Right ventricle myocardium inferior (tissue), 1 donor: ENCODE measurements at regions not wholly inside any gene's neighbourhood (a gene's known extent, or its start where the extent isn't known, plus 50 kb on each side); places are given as distances from the start of the nearest gene placed in this dataset.

ENCODE experiments used
- ATAC-seq: fragments of 200-7000 bp; cut with Tn5 transposase; one replicate; pipeline ENCODE4 v1.9.1; 2020; ENCODE audit warnings: mild to moderate bottlenecking, moderate library complexity
- DNase-seq: peaks from one replicate; pipeline ENCODE4 v3.0.0; 2021; ENCODE audit errors: missing footprints
- intact Hi-C: fragments of 100-400 bp; cut with DNase I; formaldehyde crosslinking; loops from one replicate; pipeline ENCODE4 v1.11.0; 2022
- donor health status: DM: no; HTN: yes; CAD: no; lungs with severe emphysema.

DNA sequence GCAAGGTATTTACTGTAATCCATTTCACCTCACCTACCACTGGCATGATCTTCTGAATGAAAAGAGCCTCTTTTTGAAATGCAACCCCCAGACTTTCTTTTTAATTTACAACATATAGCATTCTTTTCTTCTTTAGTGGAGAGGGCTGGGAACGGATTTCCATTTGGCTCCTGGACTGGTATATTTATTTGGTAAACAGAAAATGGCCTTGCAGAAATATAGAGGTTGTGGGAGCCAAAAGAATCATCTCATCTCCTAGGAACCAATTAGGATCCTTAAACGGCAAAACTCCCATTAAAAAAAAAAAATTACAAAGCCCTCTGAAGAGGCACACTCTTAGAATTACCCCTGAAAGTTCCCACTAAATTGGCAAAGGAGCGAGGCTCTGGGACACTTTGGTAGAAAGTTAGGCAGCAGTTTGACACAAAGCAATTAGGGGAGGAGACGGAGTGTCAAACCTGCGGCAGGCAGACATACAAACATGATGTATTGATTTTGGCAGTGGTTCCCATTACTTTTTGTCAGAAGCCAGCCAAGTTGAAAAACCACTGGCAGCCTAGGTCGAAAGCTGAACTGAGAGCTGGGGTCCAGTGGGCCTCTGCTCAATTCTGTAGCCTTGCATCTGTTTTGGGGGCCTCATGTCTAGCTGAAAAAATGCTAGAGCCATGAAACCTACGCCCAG, 135.1 kb upstream of the MAGI3 start:
- DNase-seq (no peak), ATAC-seq (no peak)
- intact Hi-C loops = no loop called here

DNA sequence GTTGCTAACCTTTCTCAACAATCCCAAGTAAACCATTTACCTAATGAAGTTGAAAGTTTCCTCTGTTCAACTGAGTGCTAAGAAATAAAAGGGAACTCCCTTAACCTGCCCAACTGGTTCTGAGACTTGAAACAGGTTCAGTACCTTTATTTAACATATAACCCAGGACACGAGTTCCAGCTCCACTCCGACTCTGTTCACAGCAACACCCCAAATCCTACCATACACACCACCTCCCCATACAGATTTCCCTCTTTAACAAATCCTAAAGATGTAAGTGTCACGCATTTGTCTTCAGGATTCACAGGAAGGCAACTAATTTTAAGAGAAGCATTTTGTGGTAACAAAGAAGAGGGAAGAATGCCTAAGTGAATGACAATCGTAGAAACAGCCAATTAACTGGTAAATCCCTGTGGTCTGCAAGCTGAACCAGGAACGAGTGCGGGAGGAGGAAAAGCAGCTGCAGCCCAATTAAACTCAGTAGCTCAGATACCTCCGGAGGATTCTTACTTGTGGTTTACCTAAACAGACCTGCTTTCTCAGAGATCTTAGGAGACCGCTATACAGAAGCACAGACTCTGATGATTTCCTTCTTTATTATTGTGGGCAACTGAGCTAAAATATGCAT, 134.5 kb upstream of the MAGI3 start:
- no peak for DNase-seq
- ATAC-seq = no peak
- intact Hi-C loops = no loop called here

- intact Hi-C loops = no loop called here
- DNase-seq = no peak
- ATAC-seq = no peak
These were observed 134.0 kb upstream of the MAGI3 start for GRCh38 chr1:113256348-113256729.

DNA sequence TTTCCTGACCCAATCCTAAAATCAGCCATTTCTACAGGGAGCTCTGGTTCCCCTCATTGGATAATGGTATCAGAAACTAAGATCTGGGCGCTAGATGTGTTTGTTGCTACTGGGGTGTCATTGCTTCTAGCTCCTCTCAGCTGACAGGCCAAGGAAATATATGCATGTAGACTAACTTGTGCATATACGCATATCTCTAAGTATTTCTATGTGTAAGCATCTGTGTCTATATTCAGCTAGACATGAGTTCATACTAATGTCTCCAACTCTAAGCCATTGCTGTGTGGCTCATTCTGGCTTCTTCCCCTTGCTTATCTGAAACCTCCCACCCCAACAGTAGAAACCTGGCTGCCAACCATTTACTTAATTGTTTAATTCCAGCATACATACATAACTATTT, 130.3 kb upstream of the MAGI3 start:
- intact Hi-C loops = no loop called here
- ATAC-seq = no peak
- no peak for DNase-seq

GRCh38 chr1:113265196-113265595, 125.1 kb upstream of the MAGI3 start:
- ATAC-seq (no peak), DNase-seq (no peak)
- intact Hi-C loops = no loop called here

DNA sequence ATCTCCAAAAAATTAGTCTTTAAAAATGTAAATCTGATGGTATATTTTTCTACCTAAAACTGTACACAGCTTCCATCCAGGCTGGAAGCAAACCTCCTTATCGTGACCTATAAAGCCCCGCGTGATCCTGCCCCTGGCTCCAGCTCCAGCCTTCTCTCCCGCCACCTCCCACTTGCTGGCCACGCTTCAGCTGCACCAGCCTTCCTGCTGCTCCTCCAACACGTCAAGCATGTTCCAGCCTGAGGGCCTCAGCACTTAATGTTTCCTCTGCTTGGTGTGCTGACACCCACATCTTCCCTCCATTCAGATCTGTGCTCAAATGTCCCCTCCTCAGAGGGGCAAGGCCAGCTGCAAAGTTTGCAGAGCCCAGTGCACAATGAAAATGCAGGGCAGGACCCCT, 123.5 kb upstream of the MAGI3 start:
- DNase-seq (no peak), ATAC-seq (no peak)
- intact Hi-C loops = no loop called here

DNA sequence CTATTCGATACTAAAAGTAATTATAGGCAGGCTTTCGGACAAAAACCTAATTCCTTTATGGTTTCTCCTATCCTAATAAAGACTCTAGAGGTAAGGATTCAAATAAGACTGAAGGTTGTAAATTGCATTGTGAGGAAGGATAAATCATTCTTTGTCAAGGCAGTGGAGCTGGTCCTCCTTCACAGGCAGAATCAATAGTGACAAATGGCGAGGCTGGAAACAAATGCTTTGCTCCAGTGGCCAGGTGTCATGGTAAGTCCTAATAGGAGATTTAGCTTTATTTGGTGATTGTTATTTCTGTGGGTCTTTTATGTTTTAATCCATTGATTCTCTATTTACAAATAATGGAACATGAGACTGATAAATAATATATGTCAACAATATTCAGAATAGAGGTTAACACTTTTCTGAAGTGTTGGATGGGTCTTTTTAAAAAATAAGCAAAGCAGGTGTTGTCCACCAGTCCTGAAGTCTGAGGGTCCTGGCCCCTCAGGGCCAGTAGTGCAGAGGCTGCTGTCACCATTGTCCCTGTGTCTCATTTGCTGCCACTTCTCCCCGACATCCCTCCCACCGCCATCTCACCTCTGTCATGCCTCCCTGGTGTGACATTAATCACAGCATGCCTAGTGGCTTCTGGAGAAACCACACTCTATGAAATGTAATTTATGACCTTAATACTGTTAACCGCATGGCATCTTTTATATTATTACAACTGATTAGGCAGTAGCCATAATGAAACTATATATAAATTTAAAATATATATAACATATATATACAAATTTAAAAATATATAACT, 120.9 kb upstream of the MAGI3 start:
- no peak for DNase-seq
- ATAC-seq = no peak
- intact Hi-C loops = no loop called here

DNA sequence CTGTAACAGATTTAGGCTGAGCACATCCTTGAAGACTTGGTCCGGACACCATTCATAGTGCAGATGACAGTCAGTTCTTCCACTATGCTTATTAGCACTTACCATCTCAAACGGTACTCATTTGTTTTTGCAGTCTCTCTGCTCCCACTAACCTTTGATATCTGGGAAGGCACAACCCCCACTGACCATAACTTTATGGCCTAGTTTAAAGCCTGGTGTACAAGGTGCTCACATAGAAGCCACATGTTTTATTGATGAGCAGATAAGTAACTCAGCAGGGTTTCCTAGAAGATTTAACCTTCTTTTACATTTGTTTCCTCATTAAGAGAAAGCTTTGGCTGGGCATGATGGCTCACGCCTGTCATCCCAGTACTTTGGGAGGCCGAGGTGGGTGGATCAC, 119.3 kb upstream of the MAGI3 start:
- no peak for ATAC-seq
- intact Hi-C loops = no loop called here
- DNase-seq = no peak

DNA sequence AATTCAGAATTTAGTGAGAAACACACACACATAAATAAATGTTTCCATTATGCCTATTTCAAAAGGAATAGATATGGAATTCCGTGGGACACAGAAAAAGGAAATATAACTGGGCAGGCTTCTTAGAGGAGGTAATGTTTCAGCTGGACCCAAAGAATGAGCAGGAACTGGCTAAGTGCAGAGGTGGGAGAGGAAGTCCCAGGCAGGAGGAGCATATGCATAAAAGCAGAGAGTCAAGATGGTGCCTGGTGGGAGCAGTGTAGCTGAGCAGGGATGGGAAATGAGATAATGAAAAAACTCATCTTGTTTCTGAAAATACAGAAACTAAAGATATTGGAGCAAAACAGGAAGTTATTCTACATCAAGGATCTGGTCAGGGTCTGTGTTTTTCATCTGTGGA, 115.2 kb upstream of the MAGI3 start:
- ATAC-seq (no peak), DNase-seq (no peak)
- intact Hi-C loops = no loop called here

DNA sequence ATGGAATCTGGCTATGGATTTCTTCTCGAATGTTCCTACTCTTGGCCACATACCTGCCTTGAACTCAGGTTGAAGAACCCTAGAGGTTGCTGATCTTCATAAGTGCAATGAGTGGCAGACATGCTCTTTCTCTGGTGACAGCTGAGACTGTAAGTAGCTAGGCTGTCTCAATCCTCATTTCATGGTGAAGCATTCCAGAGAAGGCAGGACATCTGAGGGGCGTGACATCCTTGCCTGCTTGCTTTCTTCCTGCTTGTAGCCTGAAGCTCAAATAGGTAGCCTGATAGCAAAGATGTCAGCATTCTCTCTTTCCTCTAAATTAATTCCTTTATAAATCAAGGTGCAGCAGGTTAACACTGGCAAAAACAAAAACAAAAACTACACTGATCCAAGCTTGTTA, 114.6 kb upstream of the MAGI3 start:
- DNase-seq (no peak), ATAC-seq (no peak)
- intact Hi-C loops = no loop called here

DNA sequence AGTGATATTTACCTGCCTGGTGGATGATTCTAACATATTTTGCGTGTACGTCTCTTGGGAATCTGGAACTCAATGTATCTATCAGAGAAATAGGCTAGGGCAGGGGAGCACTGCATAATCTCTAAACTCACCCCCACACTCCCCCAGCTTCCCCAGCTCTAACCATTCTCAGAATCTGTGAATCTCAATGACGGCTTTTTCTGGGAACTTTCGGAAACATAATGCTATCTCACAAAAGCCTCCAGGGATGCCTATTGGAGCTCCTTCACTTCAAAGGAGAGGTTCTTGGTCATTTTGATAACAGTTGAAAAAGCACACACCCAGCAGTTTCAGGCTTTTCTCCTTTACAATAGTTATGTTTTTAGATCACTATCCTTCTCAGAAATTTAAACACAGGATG, 113.8 kb upstream of the MAGI3 start:
- ATAC-seq = no peak

DNA sequence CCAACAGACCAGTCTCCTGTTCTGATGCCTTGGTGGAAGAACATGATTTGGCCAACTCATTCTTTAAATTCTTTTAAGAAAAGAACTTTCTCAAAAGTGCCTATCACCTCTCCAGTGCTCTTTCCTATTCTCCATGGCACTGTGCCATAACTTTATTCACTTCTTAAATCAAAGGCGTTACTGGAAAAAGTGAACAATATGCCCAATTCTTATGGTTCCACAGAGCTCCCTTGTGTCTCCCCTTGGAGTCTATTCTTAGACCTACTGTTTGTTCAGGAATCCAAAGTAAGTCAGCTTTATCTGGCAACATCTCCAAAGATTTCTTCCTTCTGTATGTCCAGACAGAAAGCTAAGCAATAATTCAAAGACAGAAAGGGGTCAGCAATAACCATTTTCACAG, 111.9 kb upstream of the MAGI3 start:
- DNase-seq = no peak
- no peak for ATAC-seq
- intact Hi-C loops = no loop called here

More for the DNA sequence above, 113.8 kb upstream of the MAGI3 start:
- no peak for DNase-seq
- intact Hi-C loops = no loop called here

DNA sequence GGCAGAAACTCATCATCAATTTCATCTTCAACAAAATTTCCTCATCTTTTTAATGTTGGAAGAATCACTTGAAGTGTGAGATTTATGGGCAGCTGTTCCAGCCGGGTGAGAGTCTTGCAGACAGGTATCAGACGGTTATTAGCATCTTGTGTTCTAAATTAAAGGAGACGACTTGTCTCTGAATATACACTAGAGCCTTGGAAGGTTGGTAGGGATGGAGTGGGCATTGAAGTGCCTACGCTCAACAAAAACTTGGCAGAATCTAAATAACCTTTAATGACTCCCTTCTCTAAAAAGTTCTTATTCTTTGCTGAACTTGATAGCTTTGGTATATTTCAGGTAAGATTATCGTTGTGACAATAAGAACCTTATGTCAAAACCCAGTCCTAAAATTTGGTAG, 111.5 kb upstream of the MAGI3 start:
- no peak for ATAC-seq
- intact Hi-C loops = no loop called here
- DNase-seq = no peak

- intact Hi-C loops = no loop called here
- no peak for ATAC-seq
- DNase-seq = no peak
These were observed 110.4 kb upstream of the MAGI3 start for GRCh38 chr1:113279776-113280391.

DNA sequence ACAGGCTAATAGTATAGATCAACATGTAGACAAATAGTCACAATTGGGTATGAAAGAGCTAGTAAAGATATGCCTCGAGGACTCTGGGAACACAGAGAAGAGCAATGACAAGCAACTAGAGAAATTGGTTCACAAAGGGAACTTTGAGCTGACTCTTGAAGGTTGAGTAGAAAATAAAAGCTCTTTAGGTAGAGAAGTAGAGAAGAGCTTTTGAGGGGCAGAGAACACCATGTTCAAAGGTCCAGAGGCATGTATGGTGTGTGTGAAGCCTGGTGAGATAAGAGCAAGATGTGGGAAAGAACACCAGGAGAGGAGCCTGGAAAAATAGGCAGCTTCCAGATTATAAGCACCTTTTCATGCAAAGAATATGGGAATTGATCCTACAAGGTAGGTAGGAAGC, 109.7 kb upstream of the MAGI3 start:
- no peak for ATAC-seq
- no peak for DNase-seq
- intact Hi-C loops = no loop called here

- ATAC-seq = no peak
- intact Hi-C loops = no loop called here
These were observed 108.8 kb upstream of the MAGI3 start for GRCh38 chr1:113281550-113281949.

DNA sequence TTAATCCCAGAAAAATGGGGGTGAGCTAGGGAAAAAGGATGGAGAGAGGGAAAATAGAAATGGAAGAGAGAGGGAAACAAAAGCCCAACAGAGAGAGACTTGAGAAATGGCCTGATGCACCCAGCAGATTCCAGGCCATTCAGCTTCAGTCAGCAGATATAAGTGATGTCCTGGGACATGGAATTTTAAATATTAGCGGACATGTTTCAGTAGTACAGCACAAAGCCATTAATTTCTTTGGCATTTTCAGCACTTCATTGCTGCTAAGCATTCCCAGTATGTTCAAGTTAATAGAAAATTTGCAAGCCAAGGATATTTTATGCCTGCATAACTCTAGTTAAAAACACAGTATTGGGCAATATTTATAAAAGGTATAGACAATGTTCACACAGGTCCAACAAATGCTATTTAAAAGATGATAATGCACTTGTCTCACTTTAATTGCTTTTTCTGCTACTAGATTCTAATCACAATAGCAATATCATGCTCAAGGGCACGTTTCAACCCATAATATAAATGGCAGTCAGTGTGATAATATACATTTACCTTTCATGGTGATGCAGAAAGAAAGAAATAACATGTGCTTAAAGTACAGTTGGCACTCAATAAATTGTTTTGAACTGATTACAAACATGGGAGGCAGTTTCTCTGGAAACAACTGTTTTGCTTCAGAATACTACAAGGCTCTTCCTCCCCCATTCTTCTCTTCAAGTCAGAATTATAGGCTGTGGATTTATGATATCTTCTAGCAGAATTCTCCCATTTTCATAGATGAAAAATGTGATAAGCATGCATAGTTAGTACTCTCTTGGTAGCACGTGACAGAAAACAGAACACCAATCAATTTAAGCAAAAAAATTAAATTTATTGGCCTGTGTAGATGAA, 108.1 kb upstream of the MAGI3 start:
- intact Hi-C loops = no loop called here
- DNase-seq (no peak), ATAC-seq (no peak)

More at GRCh38 chr1:113281550-113281949, 108.8 kb upstream of the MAGI3 start:
- DNase-seq = no peak

GRCh38 chr1:113282893-113283285, 107.4 kb upstream of the MAGI3 start:
- ATAC-seq = no peak
- intact Hi-C loops = no loop called here
- no peak for DNase-seq

GRCh38 chr1:113283914-113284313, 106.4 kb upstream of the MAGI3 start:
- ATAC-seq (no peak), DNase-seq (no peak)
- intact Hi-C loops = no loop called here
